ENCODE measurements at regions not wholly inside any gene's neighbourhood (a gene's known extent, or its start where the extent isn't known, plus 50 kb on each side); places are given as distances from the start of the nearest gene placed in this dataset.
"Not testable (repeated sequence)": the region's sequence is repeated elsewhere in the genome, so short reads cannot be mapped to it uniquely, and the experiment has no call there.

- no peaks in the 10 kb centered on the region for H3K27me3 ChIP-seq (replicated peaks; ENCODE audit: insufficient read depth, low read length)
- no peak for TF ChIP-seq CTCF (IDR thresholded peaks at IDR 0.05; ENCODE audit: low read length)
- DNase-seq = no peak
- H3F3A ChIP-seq (ENCODE audit: insufficient read depth, low read length) = peaks cover 9% of the 10 kb centered on the region
- no peak overlapping the region for H3K4me3 ChIP-seq (ENCODE audit: low read length)
- peaks cover 16% of the 10 kb centered on the region for H3K4me1 ChIP-seq (ENCODE audit: low read length)
- no peaks in the 10 kb centered on the region for H3K9me3 ChIP-seq (replicated peaks; ENCODE audit: insufficient read depth, low read length)
- peaks cover 35% of the 10 kb centered on the region for H3K79me2 ChIP-seq (ENCODE audit: low read length)
- no peaks in the 10 kb centered on the region for H4K20me1 ChIP-seq (ENCODE audit: insufficient read depth, low read length)
- no peak overlapping the region for H3K4me2 ChIP-seq (ENCODE audit: low read depth, low read length)
- no peaks in the 10 kb centered on the region for H3K9me2 ChIP-seq (replicated peaks; ENCODE audit: insufficient read depth, low read length)
- no peak overlapping the region for H3K9ac ChIP-seq (ENCODE audit: low read length)
- no peaks in the 10 kb centered on the region for H3K36me3 ChIP-seq (replicated peaks; ENCODE audit: insufficient read depth, low read length)
- no peak overlapping the region for H2AFZ ChIP-seq (ENCODE audit: low read length)
- H3K27ac ChIP-seq (ENCODE audit: low read length) = no peak overlapping the region
Measured at GRCh38 chr3:51610708-51611107, 60.3 kb upstream of the TEX264 start.

DNA sequence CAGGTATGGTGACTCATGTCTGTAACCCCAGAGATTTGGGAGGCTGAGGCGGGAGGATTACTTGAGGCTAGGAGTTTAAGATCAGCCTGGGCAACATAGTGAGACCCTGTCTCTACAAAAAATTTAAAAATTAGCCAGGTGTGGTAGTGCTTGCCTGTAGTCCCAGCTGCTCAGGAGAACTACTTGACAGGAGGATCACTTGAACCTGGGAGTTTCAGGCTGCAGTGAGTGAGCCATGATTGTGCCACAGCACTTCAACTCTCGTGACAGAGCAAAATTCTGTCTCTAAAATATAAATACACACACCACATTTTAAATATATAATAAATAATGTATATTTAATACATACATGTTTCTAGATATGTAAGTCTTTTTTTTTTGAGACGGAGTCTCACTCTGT lies 53.5 kb upstream of the TEX264 start:
- Histone ChIP-seq H3K27me3 (replicated peaks; ENCODE audit: insufficient read depth, low read length) (no peaks in the 10 kb centered on the region), H3K79me2 (ENCODE audit: low read length) (peaks cover 35% of the 10 kb centered on the region), H4K20me1 (ENCODE audit: insufficient read depth, low read length) (no peaks in the 10 kb centered on the region)

DNA sequence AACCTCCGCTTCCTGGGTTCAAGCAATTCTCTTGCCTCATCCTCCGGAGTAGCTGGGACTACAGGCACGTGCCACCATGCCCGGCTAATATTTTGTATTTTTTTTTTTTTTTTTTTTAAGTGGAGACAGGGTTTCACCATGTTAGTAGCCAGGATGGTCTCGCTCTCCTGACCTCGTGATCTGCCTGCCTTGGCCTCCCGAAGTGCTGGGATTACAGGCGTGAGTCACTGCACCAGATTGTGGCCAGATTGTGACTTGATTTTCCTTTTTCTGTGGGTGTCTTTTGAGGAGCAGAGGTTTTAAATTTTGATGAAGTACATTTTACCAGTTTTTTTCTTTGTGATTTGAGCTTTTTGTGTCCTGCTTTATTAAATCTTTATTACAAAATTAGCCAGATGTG lies 53.0 kb upstream of the TEX264 start:
- not testable (repeated sequence) for H3K4me1 ChIP-seq (ENCODE audit: low read length); H3K4me3 ChIP-seq (ENCODE audit: low read length); H3K9me3 ChIP-seq (replicated peaks; ENCODE audit: insufficient read depth, low read length); H4K20me1 ChIP-seq (ENCODE audit: insufficient read depth, low read length); DNase-seq; H3K36me3 ChIP-seq (replicated peaks; ENCODE audit: insufficient read depth, low read length); H2AFZ ChIP-seq (ENCODE audit: low read length); H3K27me3 ChIP-seq (replicated peaks; ENCODE audit: insufficient read depth, low read length); H3K4me2 ChIP-seq (ENCODE audit: low read depth, low read length); H3K9me2 ChIP-seq (replicated peaks; ENCODE audit: insufficient read depth, low read length); H3F3A ChIP-seq (ENCODE audit: insufficient read depth, low read length); H3K27ac ChIP-seq (ENCODE audit: low read length); H3K9ac ChIP-seq (ENCODE audit: low read length)
- peaks cover 35% of the 10 kb centered on the region for H3K79me2 ChIP-seq (ENCODE audit: low read length)

More for the DNA sequence above, 53.5 kb upstream of the TEX264 start:
- no peaks in the 10 kb centered on the region for H3K9me2 ChIP-seq (replicated peaks; ENCODE audit: insufficient read depth, low read length)
- TF ChIP-seq EZH2phosphoT487 (IDR thresholded peaks at IDR 0.05; ENCODE audit: low read length) = no peak
- no peak for TF ChIP-seq CTCF (IDR thresholded peaks at IDR 0.05; ENCODE audit: low read length)
- TF ChIP-seq EZH2 (optimal IDR thresholded peaks at IDR 0.05; ENCODE audit: low read depth, low read length) = no peak
- H3K27ac ChIP-seq (ENCODE audit: low read length) = no peak overlapping the region
- no peak for DNase-seq
- H3K4me2 ChIP-seq (ENCODE audit: low read depth, low read length) = no peak overlapping the region
- no peak overlapping the region for H3K4me3 ChIP-seq (ENCODE audit: low read length)
- H2AFZ ChIP-seq (ENCODE audit: low read length) = no peak overlapping the region
- no peaks in the 10 kb centered on the region for H3K9me3 ChIP-seq (replicated peaks; ENCODE audit: insufficient read depth, low read length)
- H3K9ac ChIP-seq (ENCODE audit: low read length) = no peak overlapping the region
- H3F3A ChIP-seq (ENCODE audit: insufficient read depth, low read length) = no peaks in the 10 kb centered on the region
- H3K4me1 ChIP-seq (ENCODE audit: low read length) = peaks cover 5% of the 10 kb centered on the region
- H3K36me3 ChIP-seq (replicated peaks; ENCODE audit: insufficient read depth, low read length) = no peaks in the 10 kb centered on the region

DNA sequence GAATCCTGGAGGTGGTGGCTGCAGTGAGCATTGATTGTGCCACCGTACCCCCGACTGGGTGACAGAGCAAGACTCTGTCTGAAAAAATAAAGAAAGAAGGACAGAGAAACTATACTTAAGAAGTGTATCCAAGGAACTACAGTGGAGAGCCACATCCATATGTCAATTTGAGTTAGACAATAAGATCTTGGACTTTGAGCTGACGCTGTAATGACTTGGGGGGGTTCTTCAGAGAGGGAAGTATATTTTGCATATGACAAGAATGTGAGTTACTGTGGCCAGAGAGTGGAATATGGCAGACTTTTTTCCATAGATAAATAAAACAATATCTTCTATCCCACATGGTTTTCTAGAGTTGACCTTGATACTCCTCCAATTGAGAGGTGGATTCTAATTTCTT lies 52.6 kb upstream of the TEX264 start:
- H3K4me1 ChIP-seq (ENCODE audit: low read length) = peaks cover 5% of the 10 kb centered on the region
- no peaks in the 10 kb centered on the region for H3K9me2 ChIP-seq (replicated peaks; ENCODE audit: insufficient read depth, low read length)

More for the DNA sequence above, 52.6 kb upstream of the TEX264 start:
- Histone ChIP-seq H3K4me3 (ENCODE audit: low read length) (no peak overlapping the region), H4K20me1 (ENCODE audit: insufficient read depth, low read length) (no peaks in the 10 kb centered on the region), H3K36me3 (replicated peaks; ENCODE audit: insufficient read depth, low read length) (no peaks in the 10 kb centered on the region), H3K79me2 (ENCODE audit: low read length) (peaks cover 35% of the 10 kb centered on the region), H3K27me3 (replicated peaks; ENCODE audit: insufficient read depth, low read length) (no peaks in the 10 kb centered on the region), H3K9me3 (replicated peaks; ENCODE audit: insufficient read depth, low read length) (no peaks in the 10 kb centered on the region), H3K27ac (ENCODE audit: low read length) (no peak overlapping the region), H2AFZ (ENCODE audit: low read length) (no peak overlapping the region), H3K9ac (ENCODE audit: low read length) (no peak overlapping the region), H3F3A (ENCODE audit: insufficient read depth, low read length) (no peaks in the 10 kb centered on the region), H3K4me2 (ENCODE audit: low read depth, low read length) (no peak overlapping the region)
- TF ChIP-seq EZH2 (optimal IDR thresholded peaks at IDR 0.05; ENCODE audit: low read depth, low read length) = no peak
- TF ChIP-seq CTCF (IDR thresholded peaks at IDR 0.05; ENCODE audit: low read length) = no peak
- no peak for TF ChIP-seq EZH2phosphoT487 (IDR thresholded peaks at IDR 0.05; ENCODE audit: low read length)
- DNase-seq = no peak

Data from MM.1S (cell line).